ENCODE measurements at regions not wholly inside any gene's neighbourhood (a gene's known extent, or its start where the extent isn't known, plus 50 kb on each side); places are given as distances from the start of the nearest gene placed in this dataset.
"Not testable (repeated sequence)": the region's sequence is repeated elsewhere in the genome, so short reads cannot be mapped to it uniquely, and the experiment has no call there.

GRCh38 chr12:23127701-23128100 lies 502.7 kb downstream of the ETNK1 start:
- H3K4me3 ChIP-seq (ENCODE audit: low read depth, low read length): no peak overlapping the region
- TF ChIP-seq CTCF (IDR thresholded peaks at IDR 0.05; ENCODE audit: borderline replicate concordance, insufficient read depth, low read depth, low read length): no peak

GRCh38 chr12:23128462-23128861 lies 503.5 kb downstream of the ETNK1 start:
- no peak overlapping the region for H3K4me3 ChIP-seq (ENCODE audit: low read depth, low read length)
- no peak for TF ChIP-seq CTCF (IDR thresholded peaks at IDR 0.05; ENCODE audit: borderline replicate concordance, insufficient read depth, low read depth, low read length)

- TF ChIP-seq CTCF (IDR thresholded peaks at IDR 0.05; ENCODE audit: borderline replicate concordance, insufficient read depth, low read depth, low read length): no peak
- H3K4me3 ChIP-seq (ENCODE audit: low read depth, low read length): no peak overlapping the region
Observed at GRCh38 chr12:23132357-23132756, 507.4 kb downstream of the ETNK1 start.

GRCh38 chr12:23133471-23133870 lies 508.5 kb downstream of the ETNK1 start:
- H3K4me3 ChIP-seq (ENCODE audit: low read depth, low read length): no peak overlapping the region
- no peak for TF ChIP-seq CTCF (IDR thresholded peaks at IDR 0.05; ENCODE audit: borderline replicate concordance, insufficient read depth, low read depth, low read length)

GRCh38 chr12:23139026-23139425 lies 514.1 kb downstream of the ETNK1 start:
- H3K4me3 ChIP-seq (ENCODE audit: low read depth, low read length): no peak overlapping the region
- no peak for TF ChIP-seq CTCF (IDR thresholded peaks at IDR 0.05; ENCODE audit: borderline replicate concordance, insufficient read depth, low read depth, low read length)

- no peak for TF ChIP-seq CTCF (IDR thresholded peaks at IDR 0.05; ENCODE audit: borderline replicate concordance, insufficient read depth, low read depth, low read length)
Observed at GRCh38 chr12:23140710-23141109, 515.7 kb downstream of the ETNK1 start.

GRCh38 chr12:23141335-23141734 lies 516.4 kb downstream of the ETNK1 start:
- TF ChIP-seq CTCF (IDR thresholded peaks at IDR 0.05; ENCODE audit: borderline replicate concordance, insufficient read depth, low read depth, low read length): no peak
- H3K4me3 ChIP-seq (ENCODE audit: low read depth, low read length): no peak overlapping the region

More at GRCh38 chr12:23140710-23141109, 515.7 kb downstream of the ETNK1 start:
- no peak overlapping the region for H3K4me3 ChIP-seq (ENCODE audit: low read depth, low read length)

- not testable (repeated sequence) for H3K4me3 ChIP-seq (ENCODE audit: low read depth, low read length)
Observed at GRCh38 chr12:23146070-23146469, 521.1 kb downstream of the ETNK1 start.
